ENCODE measurements at regions not wholly inside any gene's neighbourhood (a gene's known extent, or its start where the extent isn't known, plus 50 kb on each side); places are given as distances from the start of the nearest gene placed in this dataset.

DNA sequence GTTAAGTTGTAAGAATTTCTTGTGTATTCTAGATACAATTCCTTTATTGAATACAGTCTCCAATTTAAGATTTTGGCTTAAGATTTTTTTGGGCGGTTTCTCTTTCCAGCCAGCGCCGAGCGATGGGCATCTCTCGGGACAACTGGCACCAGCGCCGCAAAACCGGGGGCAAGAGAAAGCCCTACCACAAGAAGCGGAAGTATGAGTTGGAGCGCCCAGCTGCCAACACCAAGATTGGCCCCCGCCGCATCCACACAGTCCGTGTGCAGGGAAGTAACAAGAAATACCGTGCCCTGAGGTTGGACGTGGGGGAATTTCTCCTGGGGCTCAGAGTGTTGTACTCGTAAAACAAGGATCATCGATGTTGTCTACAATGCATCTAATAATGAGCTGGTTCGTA is 278.7 kb upstream of the TARS1 start:
- Histone ChIP-seq H3K9ac (replicated peaks; ENCODE audit: extremely low read depth, insufficient read depth, low read length) (no peak overlapping the region), H3K4me1 (ENCODE audit: control insufficient read depth, extremely low read depth, insufficient read depth, low read length) (no peaks in the 10 kb centered on the region), H3K36me3 (ENCODE audit: control insufficient read depth in 2 of 2, extremely low read depth in 1 of 2, insufficient read depth in 2 of 2, low read length in 2 of 2) (no peaks in the 10 kb centered on the region), H3K9me1 (replicated peaks; ENCODE audit: control insufficient read depth, extremely low read depth, insufficient read depth, low read length) (no peaks in the 10 kb centered on the region), H4K20me1 (replicated peaks; ENCODE audit: control insufficient read depth, extremely low read depth, insufficient read depth, low read length) (no peaks in the 10 kb centered on the region), H3K27ac (ENCODE audit: insufficient read depth, low read depth, low read length) (no peak overlapping the region), H3K9me3 (replicated peaks; ENCODE audit: control insufficient read depth, insufficient read depth, low read length) (no peaks in the 10 kb centered on the region), H3K4me3 (replicated peaks in 1 of 3; ENCODE audit: insufficient read depth in 1 of 3, low read depth in 1 of 3, low read length in 3 of 3) (no peak overlapping the region), H3K27me3 (ENCODE audit: control insufficient read depth in 2 of 2, insufficient read depth in 2 of 2, low read length in 2 of 2) (no peaks in the 10 kb centered on the region), H3K79me2 (ENCODE audit: control insufficient read depth, insufficient read depth, low read length) (no peaks in the 10 kb centered on the region), H2AFZ (ENCODE audit: low read depth, low read length) (no peak overlapping the region), H3K4me2 (ENCODE audit: insufficient read depth, low read length) (no peak overlapping the region)
- DNase-seq (ENCODE audit: low read depth, low spot score) (no peak), FAIRE-seq (no peak)
- TF ChIP-seq EZH2 (IDR thresholded peaks at IDR 0.05; ENCODE audit: borderline replicate concordance, low read depth, low read length, severe bottlenecking) (no peak), MYC (IDR thresholded peaks at IDR 0.05; ENCODE audit: low read depth, low read length) (no peak), FOS (IDR thresholded peaks at IDR 0.05; ENCODE audit: borderline replicate concordance, insufficient read depth, low read length) (no peak), JUN (IDR thresholded peaks at IDR 0.05; ENCODE audit: borderline replicate concordance, insufficient read depth, insufficient read length, low read depth) (no peak), POLR2A (IDR thresholded peaks at IDR 0.05; ENCODE audit: low read depth, low read length) (no peak), GATA2 (IDR thresholded peaks at IDR 0.05; ENCODE audit: insufficient read depth, insufficient read length, low read depth, low read length) (no peak), POLR2AphosphoS5 (IDR thresholded peaks at IDR 0.05; ENCODE audit: insufficient read depth, low read depth, low read length) (no peak)
- TF ChIP-seq, protein P1, sequence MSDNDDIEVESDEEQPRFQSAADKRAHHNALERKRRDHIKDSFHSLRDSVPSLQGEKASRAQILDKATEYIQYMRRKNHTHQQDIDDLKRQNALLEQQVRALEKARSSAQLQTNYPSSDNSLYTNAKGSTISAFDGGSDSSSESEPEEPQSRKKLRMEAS (IDR thresholded peaks at IDR 0.05; ENCODE audit: insufficient read depth, insufficient read length): no peak
- TF ChIP-seq, protein P2, sequence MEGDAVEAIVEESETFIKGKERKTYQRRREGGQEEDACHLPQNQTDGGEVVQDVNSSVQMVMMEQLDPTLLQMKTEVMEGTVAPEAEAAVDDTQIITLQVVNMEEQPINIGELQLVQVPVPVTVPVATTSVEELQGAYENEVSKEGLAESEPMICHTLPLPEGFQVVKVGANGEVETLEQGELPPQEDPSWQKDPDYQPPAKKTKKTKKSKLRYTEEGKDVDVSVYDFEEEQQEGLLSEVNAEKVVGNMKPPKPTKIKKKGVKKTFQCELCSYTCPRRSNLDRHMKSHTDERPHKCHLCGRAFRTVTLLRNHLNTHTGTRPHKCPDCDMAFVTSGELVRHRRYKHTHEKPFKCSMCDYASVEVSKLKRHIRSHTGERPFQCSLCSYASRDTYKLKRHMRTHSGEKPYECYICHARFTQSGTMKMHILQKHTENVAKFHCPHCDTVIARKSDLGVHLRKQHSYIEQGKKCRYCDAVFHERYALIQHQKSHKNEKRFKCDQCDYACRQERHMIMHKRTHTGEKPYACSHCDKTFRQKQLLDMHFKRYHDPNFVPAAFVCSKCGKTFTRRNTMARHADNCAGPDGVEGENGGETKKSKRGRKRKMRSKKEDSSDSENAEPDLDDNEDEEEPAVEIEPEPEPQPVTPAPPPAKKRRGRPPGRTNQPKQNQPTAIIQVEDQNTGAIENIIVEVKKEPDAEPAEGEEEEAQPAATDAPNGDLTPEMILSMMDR (IDR thresholded peaks at IDR 0.05; ENCODE audit: extremely low read depth in 1 of 2, insufficient read depth in 1 of 2, low read depth in 1 of 2, low read length in 2 of 2): no peak
- CTCF ChIA-PET: interaction anchor here (1.5 kb wide), 1 partner anchor 27 kb away, joined by 3 read pairs; no protein-coding TSS in a partner anchor
- POLR2A ChIA-PET: no interaction called here
- intact Hi-C loops (cut with micrococcal nuclease): no loop called here
- no TSS peak for BruUV-seq (replicated peaks)
- dilution Hi-C loops (cut with MboI; ENCODE audit: extremely low pct_ligation_motif_present, low sequenced_read_pairs): no loop called here

Data from endothelial cell of umbilical vein (primary cell).